ENCODE measurements at regions not wholly inside any gene's neighbourhood (a gene's known extent, or its start where the extent isn't known, plus 50 kb on each side); places are given as distances from the start of the nearest gene placed in this dataset.

- no peak overlapping the region for H3K27ac ChIP-seq
Observed at GRCh38 chr4:124178449-124179021, 534.0 kb downstream of the ANKRD50 start.

DNA sequence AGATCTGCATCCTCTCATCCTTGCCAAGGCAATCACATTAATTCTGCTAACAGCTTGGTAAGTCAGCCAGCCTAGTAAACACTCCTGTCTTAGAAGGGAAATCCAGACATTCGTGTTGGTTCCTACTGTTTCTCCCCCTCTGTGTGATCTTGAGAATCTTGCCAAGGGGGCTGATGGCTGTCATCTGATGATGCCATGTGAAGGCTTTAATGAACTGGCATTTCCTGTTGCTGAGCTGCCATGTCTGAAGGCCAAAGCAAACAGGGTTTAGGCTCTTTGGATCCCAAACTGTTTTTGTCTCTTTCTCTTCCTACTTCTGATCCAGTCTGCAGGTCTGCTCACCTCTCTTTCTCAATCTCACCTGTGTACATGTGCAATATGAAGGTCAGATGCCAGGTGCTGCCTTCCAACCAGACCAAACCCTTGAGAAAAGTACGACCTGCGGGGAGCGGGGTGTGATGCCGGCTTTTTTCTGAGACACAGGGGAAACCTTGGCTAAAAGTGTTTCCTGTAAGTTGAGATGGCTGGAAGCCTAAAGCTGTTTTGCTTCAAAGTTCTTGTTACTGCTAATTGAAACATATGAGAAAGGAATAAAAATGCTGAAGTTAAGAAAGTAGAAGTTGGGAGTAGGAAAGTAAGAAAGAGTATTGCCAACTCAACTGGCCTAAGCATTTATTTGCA lies 532.9 kb downstream of the ANKRD50 start:
- Histone ChIP-seq H3K27ac (no peak overlapping the region), H3K27me3 (replicated peaks in 1 of 7) (no peaks in the 10 kb centered on the region), H3K36me3 (no peaks in the 10 kb centered on the region), H3K4me3 (no peak overlapping the region), H3K4me1 (no peaks in the 10 kb centered on the region), H3K9me3 (no peaks in the 10 kb centered on the region)
- DNase-seq: no peak
- TF ChIP-seq POLR2A (IDR thresholded peaks at IDR 0.05) (no peak), POLR2AphosphoS5 (IDR thresholded peaks at IDR 0.05) (no peak)
- TF ChIP-seq, protein P1, sequence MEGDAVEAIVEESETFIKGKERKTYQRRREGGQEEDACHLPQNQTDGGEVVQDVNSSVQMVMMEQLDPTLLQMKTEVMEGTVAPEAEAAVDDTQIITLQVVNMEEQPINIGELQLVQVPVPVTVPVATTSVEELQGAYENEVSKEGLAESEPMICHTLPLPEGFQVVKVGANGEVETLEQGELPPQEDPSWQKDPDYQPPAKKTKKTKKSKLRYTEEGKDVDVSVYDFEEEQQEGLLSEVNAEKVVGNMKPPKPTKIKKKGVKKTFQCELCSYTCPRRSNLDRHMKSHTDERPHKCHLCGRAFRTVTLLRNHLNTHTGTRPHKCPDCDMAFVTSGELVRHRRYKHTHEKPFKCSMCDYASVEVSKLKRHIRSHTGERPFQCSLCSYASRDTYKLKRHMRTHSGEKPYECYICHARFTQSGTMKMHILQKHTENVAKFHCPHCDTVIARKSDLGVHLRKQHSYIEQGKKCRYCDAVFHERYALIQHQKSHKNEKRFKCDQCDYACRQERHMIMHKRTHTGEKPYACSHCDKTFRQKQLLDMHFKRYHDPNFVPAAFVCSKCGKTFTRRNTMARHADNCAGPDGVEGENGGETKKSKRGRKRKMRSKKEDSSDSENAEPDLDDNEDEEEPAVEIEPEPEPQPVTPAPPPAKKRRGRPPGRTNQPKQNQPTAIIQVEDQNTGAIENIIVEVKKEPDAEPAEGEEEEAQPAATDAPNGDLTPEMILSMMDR (IDR thresholded peaks at IDR 0.05 in 8 of 11, conservative IDR thresholded peaks at IDR 0.05 in 3 of 11): no peak
- intact Hi-C loops (cut with DNase I; ENCODE audit: low total_unique reads): no loop called here
- WGBS, 5 donors: 12 to 23% (median 14%) methylated on average over 5 of the region's 5 CpGs

More at GRCh38 chr4:124178449-124179021, 534.0 kb downstream of the ANKRD50 start:
- no peak overlapping the region for H3K4me3 ChIP-seq
- H3K27me3 ChIP-seq (replicated peaks in 1 of 7): no peaks in the 10 kb centered on the region
- WGBS, 5 donors: 73 to 93% (median 87%) methylated on average over 4 of the region's 4 CpGs
- TF ChIP-seq, protein P1 (IDR thresholded peaks at IDR 0.05 in 8 of 11, conservative IDR thresholded peaks at IDR 0.05 in 3 of 11): no peak
- TF ChIP-seq POLR2A (IDR thresholded peaks at IDR 0.05) (no peak), POLR2AphosphoS5 (IDR thresholded peaks at IDR 0.05) (no peak)
- intact Hi-C loops (cut with DNase I; ENCODE audit: low total_unique reads): no loop called here
- no peaks in the 10 kb centered on the region for H3K4me1 ChIP-seq
- H3K36me3 ChIP-seq: no peaks in the 10 kb centered on the region
- H3K9me3 ChIP-seq: no peaks in the 10 kb centered on the region
- no peak for DNase-seq

- Histone ChIP-seq H3K27ac (no peak overlapping the region), H3K36me3 (no peaks in the 10 kb centered on the region), H3K4me3 (no peak overlapping the region), H3K9me3 (no peaks in the 10 kb centered on the region), H3K4me1 (no peaks in the 10 kb centered on the region), H3K27me3 (replicated peaks in 1 of 7) (no peaks in the 10 kb centered on the region)
- intact Hi-C loops (cut with DNase I; ENCODE audit: low total_unique reads): no loop called here
- 86 to 91% (median 87%) methylated on average over 2 of the region's 2 CpGs for WGBS, 5 donors
- TF ChIP-seq POLR2AphosphoS5 (IDR thresholded peaks at IDR 0.05) (no peak), POLR2A (IDR thresholded peaks at IDR 0.05) (no peak)
- TF ChIP-seq, protein P1 (IDR thresholded peaks at IDR 0.05 in 8 of 11, conservative IDR thresholded peaks at IDR 0.05 in 3 of 11): no peak
- DNase-seq: no peak
Observed at GRCh38 chr4:124181039-124181438, 531.5 kb downstream of the ANKRD50 start.

- no peaks in the 10 kb centered on the region for H3K4me1 ChIP-seq
Observed at GRCh38 chr4:124183231-124183630, 529.3 kb downstream of the ANKRD50 start.

More at GRCh38 chr4:124183231-124183630, 529.3 kb downstream of the ANKRD50 start:
- H3K27ac ChIP-seq: no peak overlapping the region
- 79 to 96% (median 87%) methylated on average over 2 of the region's 2 CpGs for WGBS, 5 donors
- no peak for DNase-seq
- intact Hi-C loops (cut with DNase I; ENCODE audit: low total_unique reads): no loop called here
- no peak overlapping the region for H3K4me3 ChIP-seq
- H3K9me3 ChIP-seq: no peaks in the 10 kb centered on the region
- no peak for TF ChIP-seq POLR2A (IDR thresholded peaks at IDR 0.05)
- TF ChIP-seq, protein P1 (IDR thresholded peaks at IDR 0.05 in 8 of 11, conservative IDR thresholded peaks at IDR 0.05 in 3 of 11): no peak
- no peak for TF ChIP-seq POLR2AphosphoS5 (IDR thresholded peaks at IDR 0.05)
- H3K36me3 ChIP-seq: no peaks in the 10 kb centered on the region
- H3K27me3 ChIP-seq (replicated peaks in 1 of 7): no peaks in the 10 kb centered on the region
